HUES64 (cell line): ENCODE measurements at regions not wholly inside any gene's neighbourhood (a gene's known extent, or its start where the extent isn't known, plus 50 kb on each side); places are given as distances from the start of the nearest gene placed in this dataset.

Source experiments
- H3K27ac ChIP-seq: 2 replicates; pipeline ENCODE4 v1.7.0; 2013; ENCODE audit warnings: low read depth, low read length, inconsistent platforms
- H3K27me3 ChIP-seq: 2 replicates; pipeline ENCODE4 v1.6.1; 2013; ENCODE audit warnings: mild to moderate bottlenecking, low read length; ENCODE audit not compliant: insufficient read depth
- H3K36me3 ChIP-seq: 2 replicates; pipeline ENCODE4 v1.6.1; 2013; ENCODE audit warnings: mild to moderate bottlenecking, low read length; ENCODE audit not compliant: insufficient read depth
- H3K4me1 ChIP-seq: 2 replicates; pipeline ENCODE4 v1.6.1; 2013; ENCODE audit warnings: mild to moderate bottlenecking, low read length, moderate library complexity; ENCODE audit not compliant: insufficient read depth
- H3K4me3 ChIP-seq: 2 replicates; pipeline ENCODE4 v1.5.1; 2013; ENCODE audit warnings: mild to moderate bottlenecking, low read length, moderate library complexity
- H3K9ac ChIP-seq: 2 replicates; pipeline ENCODE4 v1.6.1; 2013; ENCODE audit warnings: mild to moderate bottlenecking, low read depth, low read length
- H3K9me3 ChIP-seq: 2 replicates; pipeline ENCODE4 v1.6.1; 2013; ENCODE audit warnings: low read depth, low read length; ENCODE audit not compliant: insufficient read depth
- WGBS: fragments of 150-250, 120-280 bp; methylation state at CpG from one replicate; pipeline ENCODE4 v1.1.7; 2013; ENCODE audit warnings: missing lambda C conversion rate; 5-methylcytosine and 5-hydroxymethylcytosine counted together

- 14% methylated on average over 1 of the region's 1 CpG for WGBS
- Histone ChIP-seq H3K27me3 (no peaks in the 10 kb centered on the region), H3K36me3 (no peaks in the 10 kb centered on the region), H3K9ac (no peak overlapping the region), H3K4me1 (peaks cover 6% of the 10 kb centered on the region), H3K9me3 (peaks cover under 1% of the 10 kb centered on the region; the same call in 1 of the 2 replicates), H3K27ac (no peak overlapping the region), H3K4me3 (no peak overlapping the region)
These were observed 470.4 kb downstream of the GALC start for GRCh38 chr14:87522575-87522974.

DNA sequence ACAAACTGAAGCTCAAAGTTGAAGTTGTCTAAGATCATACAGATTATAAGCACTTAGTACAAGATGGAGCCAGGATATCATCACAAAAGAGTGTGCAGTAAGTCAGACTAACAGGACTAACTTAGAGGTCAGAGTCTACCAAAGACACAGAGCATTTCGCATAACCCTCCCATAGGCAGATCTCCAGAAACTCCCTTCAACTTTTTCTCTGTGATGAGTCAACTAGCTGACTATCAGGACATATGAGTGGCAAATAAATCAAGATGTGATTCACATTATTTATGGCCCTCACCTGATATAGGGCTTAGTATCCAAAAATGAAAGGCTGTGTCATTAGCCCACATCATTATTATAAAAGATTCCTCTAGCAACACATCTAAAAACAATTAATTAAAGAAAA, 484.6 kb downstream of the GALC start:
- Histone ChIP-seq H3K36me3 (no peaks in the 10 kb centered on the region), H3K4me3 (no peak overlapping the region), H3K27ac (no peak overlapping the region), H3K9me3 (no peaks in the 10 kb centered on the region), H3K4me1 (peaks cover 7% of the 10 kb centered on the region), H3K9ac (no peak overlapping the region), H3K27me3 (no peaks in the 10 kb centered on the region)
- WGBS, result 94% methylated on average over 1 of the region's 1 CpG

- 53% methylated on average over 3 of the region's 3 CpGs for WGBS
- Histone ChIP-seq H3K27me3 (no peaks in the 10 kb centered on the region), H3K36me3 (no peaks in the 10 kb centered on the region)
These were observed 489.3 kb downstream of the GALC start for GRCh38 chr14:87503711-87504110.

GRCh38 chr14:87497301-87497700, 495.7 kb downstream of the GALC start:
- H3K4me1 ChIP-seq, result 0 out of 2 replicates have a peak, but pooled peaks cover under 1% of the 10 kb centered on the region
- H3K4me3 ChIP-seq, result no peak overlapping the region
- no peaks in the 10 kb centered on the region for H3K27me3 ChIP-seq
- WGBS, result 86% methylated on average over 3 of the region's 3 CpGs
- no peak overlapping the region for H3K27ac ChIP-seq
- no peaks in the 10 kb centered on the region for H3K9me3 ChIP-seq
- H3K9ac ChIP-seq, result no peak overlapping the region
- H3K36me3 ChIP-seq, result no peaks in the 10 kb centered on the region

More at GRCh38 chr14:87503711-87504110, 489.3 kb downstream of the GALC start:
- no peak overlapping the region for H3K4me3 ChIP-seq
- H3K9ac ChIP-seq, result no peak overlapping the region
- no peak overlapping the region for H3K27ac ChIP-seq
- H3K4me1 ChIP-seq, result peaks cover 8% of the 10 kb centered on the region
- no peaks in the 10 kb centered on the region for H3K9me3 ChIP-seq

GRCh38 chr14:87494010-87494409, 499.0 kb downstream of the GALC start:
- Histone ChIP-seq H3K9me3 (no peaks in the 10 kb centered on the region), H3K4me3 (no peak overlapping the region), H3K27ac (no peak overlapping the region), H3K36me3 (no peaks in the 10 kb centered on the region), H3K4me1 (0 out of 2 replicates have a peak, but pooled peaks cover 4% of the 10 kb centered on the region), H3K9ac (no peak overlapping the region), H3K27me3 (no peaks in the 10 kb centered on the region)

GRCh38 chr14:87492561-87492960, 500.4 kb downstream of the GALC start:
- H3K4me3 ChIP-seq, result no peak overlapping the region
- 0 out of 2 replicates have a peak, but pooled peaks cover 4% of the 10 kb centered on the region for H3K4me1 ChIP-seq
- H3K27me3 ChIP-seq, result no peaks in the 10 kb centered on the region
- WGBS, result 100% methylated on average over 2 of the region's 2 CpGs
- H3K9me3 ChIP-seq, result no peaks in the 10 kb centered on the region
- no peak overlapping the region for H3K27ac ChIP-seq
- no peaks in the 10 kb centered on the region for H3K36me3 ChIP-seq
- H3K9ac ChIP-seq, result no peak overlapping the region

- WGBS, result 88% methylated on average over 2 of the region's 2 CpGs
- Histone ChIP-seq H3K27ac (no peak overlapping the region), H3K27me3 (no peaks in the 10 kb centered on the region), H3K9ac (no peak overlapping the region), H3K4me3 (no peak overlapping the region), H3K9me3 (no peaks in the 10 kb centered on the region), H3K4me1 (0 out of 2 replicates have a peak, but pooled peaks cover 4% of the 10 kb centered on the region), H3K36me3 (no peaks in the 10 kb centered on the region)
These were observed 501.2 kb downstream of the GALC start for GRCh38 chr14:87491816-87492215.

GRCh38 chr14:87489196-87489819, 503.7 kb downstream of the GALC start:
- Histone ChIP-seq H3K27me3 (no peaks in the 10 kb centered on the region), H3K4me3 (no peak overlapping the region), H3K27ac (no peak overlapping the region), H3K4me1 (0 out of 2 replicates have a peak, but pooled peaks cover 4% of the 10 kb centered on the region), H3K9ac (no peak overlapping the region), H3K9me3 (no peaks in the 10 kb centered on the region), H3K36me3 (no peaks in the 10 kb centered on the region)
- 96% methylated on average over 2 of the region's 2 CpGs for WGBS

DNA sequence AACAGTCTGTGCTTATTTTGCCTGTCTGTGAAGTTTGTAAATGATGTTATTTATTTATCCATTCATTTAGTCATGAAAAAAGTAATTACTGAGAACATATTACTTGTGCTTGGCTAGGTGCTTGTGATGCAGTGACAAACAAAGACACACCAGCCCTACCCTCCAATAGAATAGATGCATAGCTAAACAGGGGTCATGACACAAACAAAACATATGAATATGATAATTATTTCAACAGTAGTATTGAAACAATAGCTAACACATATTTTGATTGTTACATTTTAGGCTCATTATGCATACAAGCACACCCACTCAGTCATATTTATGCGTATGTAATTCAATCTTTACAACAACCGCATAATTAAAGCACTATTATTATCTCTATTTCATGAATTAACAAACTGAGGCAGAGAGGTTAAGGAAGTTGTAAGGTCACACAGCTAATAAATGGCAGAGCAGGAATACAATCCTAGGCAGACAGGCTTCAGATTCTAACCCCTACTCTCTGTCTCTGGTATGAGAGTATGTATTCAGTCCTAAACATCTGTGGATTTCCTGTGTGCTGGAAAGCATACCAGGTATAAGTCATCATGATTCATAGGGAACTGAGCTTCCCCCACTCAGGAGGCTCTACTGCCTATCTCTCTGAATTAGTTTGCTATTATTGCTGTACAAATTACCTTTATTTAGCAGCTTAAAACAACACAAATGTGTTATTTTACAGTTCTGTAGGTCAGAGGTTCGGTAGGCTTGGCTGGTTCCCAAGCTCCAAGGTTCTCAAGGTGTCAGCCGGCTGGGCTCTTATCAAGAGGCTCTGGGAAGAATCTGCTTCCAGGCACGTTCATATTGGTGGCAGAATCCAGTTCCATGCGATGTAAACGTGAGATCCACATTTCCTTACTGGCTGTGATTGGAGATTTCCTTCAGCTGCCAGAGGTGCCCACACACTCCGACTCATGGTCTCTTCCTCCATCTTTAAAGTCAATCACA, 509.4 kb downstream of the GALC start:
- Histone ChIP-seq H3K4me1 (no peaks in the 10 kb centered on the region), H3K36me3 (no peaks in the 10 kb centered on the region), H3K9me3 (no peaks in the 10 kb centered on the region), H3K9ac (no peak overlapping the region), H3K4me3 (no peak overlapping the region), H3K27me3 (no peaks in the 10 kb centered on the region), H3K27ac (no peak overlapping the region)
- 92% methylated on average over 7 of the region's 8 CpGs for WGBS

- Histone ChIP-seq H3K27me3 (no peaks in the 10 kb centered on the region), H3K27ac (no peak overlapping the region), H3K4me3 (no peak overlapping the region), H3K36me3 (no peaks in the 10 kb centered on the region), H3K9ac (no peak overlapping the region), H3K4me1 (no peaks in the 10 kb centered on the region), H3K9me3 (no peaks in the 10 kb centered on the region)
- 92% methylated on average over 1 of the region's 1 CpG for WGBS
These were observed 524.5 kb downstream of the GALC start for GRCh38 chr14:87468531-87468930.

- WGBS, result 88% methylated on average over 1 of the region's 1 CpG
- Histone ChIP-seq H3K4me3 (no peak overlapping the region), H3K27me3 (no peaks in the 10 kb centered on the region), H3K4me1 (no peaks in the 10 kb centered on the region), H3K36me3 (no peaks in the 10 kb centered on the region), H3K27ac (no peak overlapping the region), H3K9me3 (no peaks in the 10 kb centered on the region), H3K9ac (no peak overlapping the region)
These were observed 525.4 kb downstream of the GALC start for GRCh38 chr14:87467578-87467977.
